GM12878 (cell line): ENCODE measurements at regions not wholly inside any gene's neighbourhood (a gene's known extent, or its start where the extent isn't known, plus 50 kb on each side); places are given as distances from the start of the nearest gene placed in this dataset.

Experiments used
- ATAC-seq: fragments of 200-7000 bp; cut with Tn5 transposase; 3 replicates; pipeline ENCODE4 v1.9.1; 2020; ENCODE audit warnings: mild to moderate bottlenecking, moderate library complexity
- BruUV-seq: library from RNA; stranded (reverse); fragments of 400-500 nt; replicated peaks from 2 replicates; lab custom pipeline; 2021; lab: Mats Ljungman, UMichigan
- CTCF ChIA-PET: fragments of 300-600 bp; sonication (Branson Sonifier 250); formaldehyde crosslinking; extraction: SDS; loops from one replicate; lab custom pipeline; 2021; ENCODE audit warnings: inconsistent platforms; lab: Yijun Ruan, JAX
- POLR2A ChIA-PET: fragments of 350-600 bp; formaldehyde crosslinking; extraction: SDS; loops from one replicate; lab custom pipeline; 2021; ENCODE audit warnings: inconsistent platforms; lab: Charles Lee
- RAD21 ChIA-PET: fragments of 300-600 bp; sonication (Branson Sonifier 250); formaldehyde crosslinking; loops from one replicate; lab custom pipeline; 2023; ENCODE audit warnings: antibody characterized with exemption; ENCODE audit not compliant: unreplicated experiment; lab: Charles Lee
- SMC1A ChIA-PET: fragments of 300-600 bp; sonication (Branson Sonifier 250); formaldehyde crosslinking; loops from one replicate; lab custom pipeline; 2023; ENCODE audit not compliant: unreplicated experiment, uncharacterized antibody; lab: Charles Lee
- DNase-seq: peaks from one replicate; pipeline ENCODE4 v3.0.0-alpha.2; 2011; ENCODE audit warnings: low read depth, low spot score
- FAIRE-seq: peaks from 3 replicates; lab custom pipeline; 2011; peaks lifted over from hg19 to GRCh38; lab: Jason Lieb, UNC
- H2AFZ ChIP-seq: 2 replicates; pipeline ENCODE4 v1.6.0; 2011; ENCODE audit warnings: low read depth, low read length, control low read depth; ENCODE audit not compliant: control insufficient read depth
- H3K27ac ChIP-seq: 2 replicates; pipeline ENCODE4 v1.5.1; 2011; ENCODE audit warnings: control low read depth; ENCODE audit not compliant: control insufficient read depth, insufficient read depth
- H3K27me3 ChIP-seq, 2 experiments: replicated peaks in 1 of 2; 2 replicates each; pipeline versions ENCODE4 v1.6.0 to v1.6.1; 2011; ENCODE audit warnings: low read length in 1 of 2; ENCODE audit not compliant: control insufficient read depth in 2 of 2, insufficient read depth in 2 of 2
- H3K36me3 ChIP-seq, 2 experiments: 2 replicates each; pipeline ENCODE4 v1.5.1; 2011; ENCODE audit warnings: low read length in 1 of 2; ENCODE audit not compliant: control insufficient read depth in 2 of 2, insufficient read depth in 2 of 2
- H3K4me1 ChIP-seq: 2 replicates; pipeline ENCODE4 v1.6.1; 2011; ENCODE audit warnings: mild to moderate bottlenecking, low read length, moderate library complexity, mixed read lengths; ENCODE audit not compliant: control insufficient read depth, insufficient read depth
- H3K4me2 ChIP-seq: 2 replicates; pipeline ENCODE4 v1.6.0; 2011; ENCODE audit warnings: control low read depth; ENCODE audit not compliant: control insufficient read depth, insufficient read depth
- H3K4me3 ChIP-seq: fragments of 200-600 bp; sonication (generic); 2 replicates; pipeline ENCODE4 v1.5.1; 2016
- H3K79me2 ChIP-seq: 2 replicates; pipeline ENCODE4 v1.6.0; 2011; ENCODE audit warnings: low read length; ENCODE audit not compliant: control insufficient read depth, insufficient read depth
- H3K9ac ChIP-seq: 2 replicates; pipeline ENCODE4 v1.8.0; 2011; ENCODE audit warnings: low read length, control low read depth, mixed read lengths; ENCODE audit not compliant: control insufficient read depth, insufficient read depth
- H3K9me3 ChIP-seq: replicated peaks from 3 replicates; pipeline ENCODE4 v1.5.1; 2011; ENCODE audit warnings: mild to moderate bottlenecking, low read length; ENCODE audit not compliant: control insufficient read depth, insufficient read depth
- H4K20me1 ChIP-seq: 2 replicates; pipeline ENCODE4 v1.6.0; 2011; ENCODE audit not compliant: control insufficient read depth, insufficient read depth
- BCL11A ChIP-seq: IDR thresholded peaks from 2 replicates; pipeline ENCODE4 v1.6.1; 2011; ENCODE audit warnings: low read depth, low read length
- EP300 ChIP-seq, 2 experiments: fragments of 150-350 bp in 1 of 2; IDR thresholded peaks; 2 replicates each; pipeline ENCODE4 v1.6.1; 2011 to 2012; ENCODE audit warnings: low read depth in 2 of 2, low read length in 2 of 2, borderline replicate concordance in 1 of 2, improper control_type of control experiment in 1 of 2, inconsistent platforms in 1 of 2; ENCODE audit not compliant: control insufficient read depth in 1 of 2
- RUNX3 ChIP-seq: IDR thresholded peaks from 2 replicates; pipeline ENCODE4 v1.6.1; 2012; ENCODE audit warnings: low read length, inconsistent platforms
- TAF1 ChIP-seq: IDR thresholded peaks from 2 replicates; pipeline ENCODE4 v1.6.1; 2011; ENCODE audit warnings: mild to moderate bottlenecking, low read depth, low read length, borderline replicate concordance
- whole genome bisulfite sequencing: methylation state at CpG from one replicate; pipeline ENCODE4 v1.1.6; 2016; ENCODE audit warnings: low lambda C conversion rate; ENCODE audit not compliant: insufficient replicate concordance, insufficient coverage; ENCODE audit errors: missing lambda C conversion rate; 5-methylcytosine and 5-hydroxymethylcytosine counted together
- in situ Hi-C: fragments of 300-500 bp; cut with MboI; formaldehyde crosslinking; loops from 9 replicates; pipeline ENCODE4 v1.14.3; 2018; ENCODE audit warnings: mixed read lengths
- intact Hi-C: fragments of 100-400 bp; cut with micrococcal nuclease; formaldehyde crosslinking; loops from one replicate; pipeline ENCODE4 v1.14.2; 2022; ENCODE audit not compliant: unreplicated experiment
- TF ChIP-seq, protein P1 (sequence below): fragments of 450-650 bp; IDR thresholded peaks from 2 replicates; pipeline ENCODE4 v1.6.1; 2017; ENCODE audit warnings: borderline replicate concordance
- TF ChIP-seq, protein P2 (sequence below): fragments of 150-350 bp; IDR thresholded peaks from 2 replicates; pipeline ENCODE4 v1.6.1; 2014; ENCODE audit warnings: mild to moderate bottlenecking, low read depth, low read length

DNA sequence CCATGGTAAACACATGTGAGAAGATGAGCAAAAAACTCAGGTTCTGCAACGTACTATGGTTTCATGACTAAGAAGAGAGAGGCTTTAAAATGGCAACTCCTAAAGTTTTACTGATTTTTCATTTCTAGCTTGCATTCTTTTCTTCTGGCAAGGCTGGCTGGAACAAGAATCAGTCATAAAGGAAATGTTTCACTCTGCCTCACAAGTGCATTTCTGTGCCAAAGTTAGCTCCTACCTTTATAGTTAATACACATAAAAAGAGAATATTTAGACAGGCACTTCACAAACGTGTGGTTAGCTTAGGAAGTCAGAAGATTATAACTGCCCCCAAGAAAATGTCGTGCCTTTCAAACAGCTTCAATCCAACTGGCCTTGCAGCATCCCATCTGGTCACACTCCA is 417.1 kb upstream of the CDH11 start:
- SMC1A ChIA-PET, result no interaction called here
- WGBS, result 4% methylated on average over 3 of the region's 3 CpGs
- no peak for FAIRE-seq

More for the DNA sequence above, 417.1 kb upstream of the CDH11 start:
- no peaks in the 10 kb centered on the region for H4K20me1 ChIP-seq
- H3K9ac ChIP-seq, result no peak overlapping the region
- ChIA-PET RAD21 (no interaction called here), POLR2A (no interaction called here), CTCF (no interaction called here)
- no peaks in the 10 kb centered on the region for H3K27me3 ChIP-seq
- no peaks in the 10 kb centered on the region for H3K4me1 ChIP-seq
- H2AFZ ChIP-seq, result no peak overlapping the region
- in situ Hi-C loops, result no loop called here
- no peak for DNase-seq
- TF ChIP-seq TAF1, result no peak
- TF ChIP-seq, protein P1, sequence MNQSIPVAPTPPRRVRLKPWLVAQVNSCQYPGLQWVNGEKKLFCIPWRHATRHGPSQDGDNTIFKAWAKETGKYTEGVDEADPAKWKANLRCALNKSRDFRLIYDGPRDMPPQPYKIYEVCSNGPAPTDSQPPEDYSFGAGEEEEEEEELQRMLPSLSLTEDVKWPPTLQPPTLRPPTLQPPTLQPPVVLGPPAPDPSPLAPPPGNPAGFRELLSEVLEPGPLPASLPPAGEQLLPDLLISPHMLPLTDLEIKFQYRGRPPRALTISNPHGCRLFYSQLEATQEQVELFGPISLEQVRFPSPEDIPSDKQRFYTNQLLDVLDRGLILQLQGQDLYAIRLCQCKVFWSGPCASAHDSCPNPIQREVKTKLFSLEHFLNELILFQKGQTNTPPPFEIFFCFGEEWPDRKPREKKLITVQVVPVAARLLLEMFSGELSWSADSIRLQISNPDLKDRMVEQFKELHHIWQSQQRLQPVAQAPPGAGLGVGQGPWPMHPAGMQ, result no peak
- no peak for TF ChIP-seq BCL11A
- TF ChIP-seq, protein P2, sequence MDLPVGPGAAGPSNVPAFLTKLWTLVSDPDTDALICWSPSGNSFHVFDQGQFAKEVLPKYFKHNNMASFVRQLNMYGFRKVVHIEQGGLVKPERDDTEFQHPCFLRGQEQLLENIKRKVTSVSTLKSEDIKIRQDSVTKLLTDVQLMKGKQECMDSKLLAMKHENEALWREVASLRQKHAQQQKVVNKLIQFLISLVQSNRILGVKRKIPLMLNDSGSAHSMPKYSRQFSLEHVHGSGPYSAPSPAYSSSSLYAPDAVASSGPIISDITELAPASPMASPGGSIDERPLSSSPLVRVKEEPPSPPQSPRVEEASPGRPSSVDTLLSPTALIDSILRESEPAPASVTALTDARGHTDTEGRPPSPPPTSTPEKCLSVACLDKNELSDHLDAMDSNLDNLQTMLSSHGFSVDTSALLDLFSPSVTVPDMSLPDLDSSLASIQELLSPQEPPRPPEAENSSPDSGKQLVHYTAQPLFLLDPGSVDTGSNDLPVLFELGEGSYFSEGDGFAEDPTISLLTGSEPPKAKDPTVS, result no peak
- TF ChIP-seq RUNX3, result no peak
- no peak for TF ChIP-seq EP300 (IDR thresholded peaks at IDR 0.05; ENCODE audit: borderline replicate concordance in 1 of 2, control insufficient read depth in 1 of 2, low read depth in 2 of 2, low read length in 2 of 2)
- no TSS peak for BruUV-seq
- no peak overlapping the region for H3K4me2 ChIP-seq
- H3K9me3 ChIP-seq, result no peaks in the 10 kb centered on the region
- H3K36me3 ChIP-seq, result no peaks in the 10 kb centered on the region
- no peak overlapping the region for H3K4me3 ChIP-seq
- intact Hi-C loops, result no loop called here
- H3K27ac ChIP-seq, result no peak overlapping the region
- H3K79me2 ChIP-seq, result no peaks in the 10 kb centered on the region
- ATAC-seq, result no peak
